ENCODE measurements at regions not wholly inside any gene's neighbourhood (a gene's known extent, or its start where the extent isn't known, plus 50 kb on each side); places are given as distances from the start of the nearest gene placed in this dataset.

- TF ChIP-seq CTCF (IDR thresholded peaks at IDR 0.05) (no peak), POLR2A (IDR thresholded peaks at IDR 0.05) (no peak)
Observed at GRCh38 chr6:90384720-90385119, 88.1 kb upstream of the BACH2 start.
